CD4-positive, CD25-positive, alpha-beta regulatory T cell (primary cell): ENCODE measurements at regions not wholly inside any gene's neighbourhood (a gene's known extent, or its start where the extent isn't known, plus 50 kb on each side); places are given as distances from the start of the nearest gene placed in this dataset.

Experiments used
- ATAC-seq, 2 donors: fragments of 150-1000 bp; cut with Tn5 transposase; one replicate each; pipeline ENCODE4 v1.10.0; 2021; ENCODE audit warnings: low read depth in 2 of 2, moderate number of reproducible peaks in 2 of 2, moderate library complexity in 1 of 2
- DNase-seq, 3 donors: peaks; one replicate each; pipeline versions ENCODE4 v3.0.0 to v3.0.0-alpha.2; 2012 to 2022; ENCODE audit warnings: mixed read lengths in 1 of 3
- H3K27ac ChIP-seq: one replicate; pipeline ENCODE4 v1.7.0; 2013; ENCODE audit warnings: mild to moderate bottlenecking, low read length; ENCODE audit not compliant: insufficient read depth, poor library complexity, severe bottlenecking
- H3K27me3 ChIP-seq: one replicate; pipeline ENCODE4 v1.7.0; 2013; ENCODE audit warnings: low read length; ENCODE audit not compliant: control insufficient read depth, insufficient read depth
- H3K36me3 ChIP-seq: one replicate; pipeline ENCODE4 v1.7.0; 2013; ENCODE audit warnings: mild to moderate bottlenecking, low read length, moderate library complexity; ENCODE audit not compliant: control insufficient read depth, insufficient read depth
- H3K4me1 ChIP-seq: 2 replicates; pipeline ENCODE4 v1.7.0; 2013; ENCODE audit warnings: mild to moderate bottlenecking, low read length; ENCODE audit not compliant: insufficient read depth, control insufficient read depth, poor library complexity, severe bottlenecking
- H3K4me3 ChIP-seq: one replicate; pipeline ENCODE4 v1.7.0; 2013; ENCODE audit warnings: low read depth, mild to moderate bottlenecking, low read length, moderate library complexity
- H3K9me3 ChIP-seq, 2 experiments: 1 replicate in 1 of 2; 2 replicates in 1 of 2; pipeline ENCODE4 v1.7.0; 2013; ENCODE audit warnings: low read length in 2 of 2, mild to moderate bottlenecking in 1 of 2, moderate library complexity in 1 of 2; ENCODE audit not compliant: control insufficient read depth in 2 of 2
- H3K27ac Mint-ChIP-seq, 3 donors: one replicate each; pipeline ENCODE4 v1.8.0; 2020 to 2022; ENCODE audit warnings: mild to moderate bottlenecking in 3 of 3, mixed read lengths in 3 of 3, moderate library complexity in 2 of 3
- H3K27me3 Mint-ChIP-seq: one replicate; pipeline ENCODE4 v1.8.0; 2022; ENCODE audit warnings: mild to moderate bottlenecking, mixed read lengths
- H3K36me3 Mint-ChIP-seq: one replicate; pipeline ENCODE4 v1.8.0; 2020; ENCODE audit warnings: mixed read lengths
- H3K4me1 Mint-ChIP-seq, 4 donors: one replicate each; pipeline ENCODE4 v1.8.0; 2020 to 2022; ENCODE audit warnings: mixed read lengths in 4 of 4, mild to moderate bottlenecking in 1 of 4
- H3K4me3 Mint-ChIP-seq, 4 donors: one replicate each; pipeline ENCODE4 v1.8.0; 2020 to 2022; ENCODE audit warnings: mild to moderate bottlenecking in 4 of 4, mixed read lengths in 4 of 4, moderate library complexity in 3 of 4
- H3K9me3 Mint-ChIP-seq, 7 donors: one replicate each; pipeline ENCODE4 v1.8.0; 2020 to 2022; ENCODE audit warnings: mixed read lengths in 7 of 7, mild to moderate bottlenecking in 3 of 7, moderate library complexity in 2 of 7

GRCh38 chr2:104092886-104093285 lies 761.0 kb upstream of the POU3F3 start:
- no peak for ATAC-seq
- no peaks in the 10 kb centered on the region for H3K36me3 Mint-ChIP-seq
- no peak overlapping the region for H3K27ac ChIP-seq

GRCh38 chr2:104102615-104103014 lies 751.3 kb upstream of the POU3F3 start:
- Histone ChIP-seq H3K27me3 (no peaks in the 10 kb centered on the region), H3K9me3 (peaks cover 0 to 2% of the 10 kb centered on the region in 2 experiments), H3K27ac (no peak overlapping the region), H3K36me3 (no peaks in the 10 kb centered on the region), H3K4me1 (no peaks in the 10 kb centered on the region), H3K4me3 (no peak overlapping the region)
- H3K27me3 Mint-ChIP-seq: no peaks in the 10 kb centered on the region
- no peak for ATAC-seq
- DNase-seq: no peak
- H3K9me3 Mint-ChIP-seq: peaks cover 0 to 10% (median 3%) of the 10 kb centered on the region in 7 donors
- H3K4me1 Mint-ChIP-seq: no peaks in the 10 kb centered on the region
- H3K4me3 Mint-ChIP-seq: no peak overlapping the region
- no peak overlapping the region for H3K27ac Mint-ChIP-seq
- H3K36me3 Mint-ChIP-seq: no peaks in the 10 kb centered on the region

More at GRCh38 chr2:104092886-104093285, 761.0 kb upstream of the POU3F3 start:
- Histone ChIP-seq H3K9me3 (no peaks in the 10 kb centered on the region), H3K4me3 (no peak overlapping the region), H3K4me1 (no peaks in the 10 kb centered on the region), H3K36me3 (no peaks in the 10 kb centered on the region), H3K27me3 (no peaks in the 10 kb centered on the region)
- no peaks in the 10 kb centered on the region for H3K4me1 Mint-ChIP-seq
- H3K27me3 Mint-ChIP-seq: no peaks in the 10 kb centered on the region
- H3K27ac Mint-ChIP-seq: no peak overlapping the region
- H3K9me3 Mint-ChIP-seq: peaks cover 1 to 8% (median 3%) of the 10 kb centered on the region in 7 donors
- no peak for DNase-seq
- no peak overlapping the region for H3K4me3 Mint-ChIP-seq

GRCh38 chr2:104109356-104109755 lies 744.6 kb upstream of the POU3F3 start:
- H3K27ac ChIP-seq: no peak overlapping the region
- Mint-ChIP-seq H3K36me3 (no peaks in the 10 kb centered on the region), H3K4me3 (no peak overlapping the region), H3K27me3 (no peaks in the 10 kb centered on the region), H3K4me1 (no peaks in the 10 kb centered on the region), H3K27ac (no peak overlapping the region), H3K9me3 (peaks cover 0 to 8% (median 4%) of the 10 kb centered on the region in 7 donors)
- ATAC-seq (no peak), DNase-seq (no peak)
- no peaks in the 10 kb centered on the region for H3K4me1 ChIP-seq
- H3K36me3 ChIP-seq: no peaks in the 10 kb centered on the region
- no peak overlapping the region for H3K4me3 ChIP-seq
- no peaks in the 10 kb centered on the region for H3K27me3 ChIP-seq
- H3K9me3 ChIP-seq: no peaks in the 10 kb centered on the region

- Mint-ChIP-seq H3K27ac (no peak overlapping the region), H3K4me1 (no peaks in the 10 kb centered on the region), H3K27me3 (no peaks in the 10 kb centered on the region), H3K9me3 (peaks cover 0 to 14% (median 4%) of the 10 kb centered on the region in 7 donors), H3K4me3 (no peak overlapping the region), H3K36me3 (no peaks in the 10 kb centered on the region)
- Histone ChIP-seq H3K36me3 (no peaks in the 10 kb centered on the region), H3K27ac (no peak overlapping the region), H3K9me3 (peaks cover 0 to 6% of the 10 kb centered on the region in 2 experiments), H3K4me1 (no peaks in the 10 kb centered on the region), H3K27me3 (no peaks in the 10 kb centered on the region), H3K4me3 (no peak overlapping the region)
- no peak for ATAC-seq
- no peak for DNase-seq
Measured at GRCh38 chr2:104118889-104119288, 735.0 kb upstream of the POU3F3 start.

GRCh38 chr2:104120171-104120570 lies 733.7 kb upstream of the POU3F3 start:
- no peaks in the 10 kb centered on the region for H3K36me3 Mint-ChIP-seq

GRCh38 chr2:104125096-104125495 lies 728.8 kb upstream of the POU3F3 start:
- Mint-ChIP-seq H3K4me1 (no peaks in the 10 kb centered on the region), H3K4me3 (no peak overlapping the region), H3K9me3 (peaks cover 1 to 8% (median 5%) of the 10 kb centered on the region in 7 donors), H3K36me3 (no peaks in the 10 kb centered on the region), H3K27ac (no peak overlapping the region), H3K27me3 (no peaks in the 10 kb centered on the region)
- no peak overlapping the region for H3K27ac ChIP-seq
- H3K27me3 ChIP-seq: no peaks in the 10 kb centered on the region
- ATAC-seq (no peak), DNase-seq (no peak)
- no peak overlapping the region for H3K4me3 ChIP-seq
- no peaks in the 10 kb centered on the region for H3K36me3 ChIP-seq
- no peaks in the 10 kb centered on the region for H3K9me3 ChIP-seq
- no peaks in the 10 kb centered on the region for H3K4me1 ChIP-seq

More at GRCh38 chr2:104120171-104120570, 733.7 kb upstream of the POU3F3 start:
- Histone ChIP-seq H3K4me1 (no peaks in the 10 kb centered on the region), H3K4me3 (no peak overlapping the region), H3K9me3 (peaks cover 0 to 6% of the 10 kb centered on the region in 2 experiments), H3K36me3 (no peaks in the 10 kb centered on the region), H3K27ac (no peak overlapping the region), H3K27me3 (no peaks in the 10 kb centered on the region)
- Mint-ChIP-seq H3K27me3 (no peaks in the 10 kb centered on the region), H3K27ac (no peak overlapping the region), H3K9me3 (peaks cover 0 to 14% (median 7%) of the 10 kb centered on the region in 7 donors), H3K4me3 (no peak overlapping the region), H3K4me1 (no peaks in the 10 kb centered on the region)
- ATAC-seq: no peak
- DNase-seq: no peak

- H3K9me3 Mint-ChIP-seq: peaks cover 1 to 5% (median 3%) of the 10 kb centered on the region in 7 donors
- H3K27ac Mint-ChIP-seq: no peak overlapping the region
- ATAC-seq: no peak
- DNase-seq: no peak
- no peaks in the 10 kb centered on the region for H3K4me1 Mint-ChIP-seq
- Histone ChIP-seq H3K27me3 (no peaks in the 10 kb centered on the region), H3K9me3 (no peaks in the 10 kb centered on the region), H3K4me3 (no peak overlapping the region), H3K4me1 (no peaks in the 10 kb centered on the region), H3K36me3 (no peaks in the 10 kb centered on the region), H3K27ac (no peak overlapping the region)
- peaks cover 4% of the 10 kb centered on the region for H3K27me3 Mint-ChIP-seq
- no peak overlapping the region for H3K4me3 Mint-ChIP-seq
- H3K36me3 Mint-ChIP-seq: no peaks in the 10 kb centered on the region
Measured at GRCh38 chr2:104127049-104127770, 726.7 kb upstream of the POU3F3 start.

GRCh38 chr2:104140361-104140760 lies 713.6 kb upstream of the POU3F3 start:
- Histone ChIP-seq H3K27me3 (no peaks in the 10 kb centered on the region), H3K4me1 (no peaks in the 10 kb centered on the region), H3K36me3 (no peaks in the 10 kb centered on the region), H3K9me3 (no peaks in the 10 kb centered on the region), H3K27ac (no peak overlapping the region), H3K4me3 (no peak overlapping the region)
- peaks cover 2 to 22% (median 10%) of the 10 kb centered on the region in 7 donors for H3K9me3 Mint-ChIP-seq
- no peaks in the 10 kb centered on the region for H3K27me3 Mint-ChIP-seq
- no peak overlapping the region for H3K4me3 Mint-ChIP-seq
- no peaks in the 10 kb centered on the region for H3K36me3 Mint-ChIP-seq
- H3K27ac Mint-ChIP-seq: no peak overlapping the region
- DNase-seq: no peak
- no peak for ATAC-seq
- H3K4me1 Mint-ChIP-seq: no peaks in the 10 kb centered on the region
